GM12875 (cell line): ENCODE measurements at regions not wholly inside any gene's neighbourhood (a gene's known extent, or its start where the extent isn't known, plus 50 kb on each side); places are given as distances from the start of the nearest gene placed in this dataset.
A peak's percentile ranks its signal among the peaks of the same experiment; 100 is the strongest.

ENCODE experiments used
- H3K4me3 ChIP-seq: one replicate; pipeline ENCODE4 v1.5.1; 2011; ENCODE audit warnings: low read depth, low read length, control low read depth
- CTCF ChIP-seq: IDR thresholded peaks from 2 replicates; pipeline ENCODE4 v1.5.1; 2011; ENCODE audit warnings: low read depth, mild to moderate bottlenecking, control low read depth, inconsistent platforms, low read length, moderate library complexity, borderline replicate concordance; ENCODE audit not compliant: insufficient read depth

GRCh38 chr6:56359201-56359899 lies 112.0 kb upstream of the COL21A1 start:
- H3K4me3 ChIP-seq: no peak overlapping the region
- peak; percentile 53; the same call in 1 of the 2 replicates for TF ChIP-seq CTCF

GRCh38 chr6:56357616-56358373 lies 110.4 kb upstream of the COL21A1 start:
- TF ChIP-seq CTCF: no peak
- H3K4me3 ChIP-seq: no peak overlapping the region

- no peak for TF ChIP-seq CTCF
- H3K4me3 ChIP-seq: no peak overlapping the region
These were observed 109.0 kb upstream of the COL21A1 start for GRCh38 chr6:56356426-56356825.

GRCh38 chr6:56353860-56354259 lies 106.5 kb upstream of the COL21A1 start:
- H3K4me3 ChIP-seq: no peak overlapping the region

GRCh38 chr6:56350628-56351260 lies 103.4 kb upstream of the COL21A1 start:
- no peak for TF ChIP-seq CTCF
- no peak overlapping the region for H3K4me3 ChIP-seq

More at GRCh38 chr6:56353860-56354259, 106.5 kb upstream of the COL21A1 start:
- no peak for TF ChIP-seq CTCF

- H3K4me3 ChIP-seq: no peak overlapping the region
- TF ChIP-seq CTCF: no peak
These were observed 101.8 kb upstream of the COL21A1 start for GRCh38 chr6:56349194-56349593.
